Transverse colon (tissue), 3 donors: ENCODE measurements at regions not wholly inside any gene's neighbourhood (a gene's known extent, or its start where the extent isn't known, plus 50 kb on each side); places are given as distances from the start of the nearest gene placed in this dataset.

Experiments used
- EP300 ChIP-seq: sonication (generic); formaldehyde crosslinking; IDR thresholded peaks from one replicate; pipeline ENCODE4 v1.6.1; 2017; ENCODE audit warnings: antibody characterized with exemption, low read depth
- POLR2A ChIP-seq: fragments of 450-650 bp; IDR thresholded peaks from one replicate; pipeline ENCODE4 v1.6.1; 2016; ENCODE audit warnings: antibody characterized with exemption, mild to moderate bottlenecking, moderate library complexity
- TF ChIP-seq, protein P1 (sequence below), 5 experiments: fragments of 200-600 bp in 3 of 5; fragments of 450-650 bp in 2 of 5; sonication (generic) in 3 of 5; IDR thresholded peaks; 1 replicate in 2 of 5; 2 replicates in 3 of 5; pipeline ENCODE4 v1.5.1; 2016 to 2017; ENCODE audit warnings: antibody characterized with exemption in 5 of 5, inconsistent platforms in 3 of 5, mild to moderate bottlenecking in 2 of 5, moderate library complexity in 1 of 5

DNA sequence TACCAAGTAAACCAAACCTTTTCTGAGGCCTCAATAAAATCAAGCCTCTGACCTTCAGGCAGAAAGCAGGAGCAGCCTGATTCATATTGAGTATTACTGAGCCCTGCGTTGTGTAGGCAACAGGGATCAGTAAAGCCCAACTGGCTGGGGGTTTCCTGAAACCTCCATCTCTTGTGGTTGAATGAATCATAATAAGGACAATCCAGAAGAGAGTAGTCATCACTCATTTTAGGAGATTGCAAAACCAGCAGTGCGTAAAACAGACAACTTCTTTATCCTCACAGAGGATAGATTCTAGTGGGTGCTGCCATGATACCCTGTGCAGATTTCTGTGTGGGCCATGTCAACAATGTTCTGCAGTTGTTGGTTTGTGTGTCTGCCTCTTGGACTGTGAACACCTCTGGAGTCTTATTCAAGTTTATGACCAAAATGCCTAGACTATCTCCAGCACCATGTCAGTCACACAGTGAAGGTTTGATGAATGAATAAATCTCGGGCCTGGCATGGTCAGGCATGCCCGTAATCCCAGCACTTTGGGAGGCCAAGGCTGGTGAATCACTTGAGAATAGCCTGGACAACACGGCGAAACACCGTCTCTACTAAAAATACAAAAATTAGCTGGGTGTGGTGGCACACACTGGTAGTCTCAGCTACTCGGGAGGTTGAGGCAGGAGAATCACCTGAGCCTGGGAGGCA lies 51.8 kb upstream of the RAB27B start:
- TF ChIP-seq, protein P1, sequence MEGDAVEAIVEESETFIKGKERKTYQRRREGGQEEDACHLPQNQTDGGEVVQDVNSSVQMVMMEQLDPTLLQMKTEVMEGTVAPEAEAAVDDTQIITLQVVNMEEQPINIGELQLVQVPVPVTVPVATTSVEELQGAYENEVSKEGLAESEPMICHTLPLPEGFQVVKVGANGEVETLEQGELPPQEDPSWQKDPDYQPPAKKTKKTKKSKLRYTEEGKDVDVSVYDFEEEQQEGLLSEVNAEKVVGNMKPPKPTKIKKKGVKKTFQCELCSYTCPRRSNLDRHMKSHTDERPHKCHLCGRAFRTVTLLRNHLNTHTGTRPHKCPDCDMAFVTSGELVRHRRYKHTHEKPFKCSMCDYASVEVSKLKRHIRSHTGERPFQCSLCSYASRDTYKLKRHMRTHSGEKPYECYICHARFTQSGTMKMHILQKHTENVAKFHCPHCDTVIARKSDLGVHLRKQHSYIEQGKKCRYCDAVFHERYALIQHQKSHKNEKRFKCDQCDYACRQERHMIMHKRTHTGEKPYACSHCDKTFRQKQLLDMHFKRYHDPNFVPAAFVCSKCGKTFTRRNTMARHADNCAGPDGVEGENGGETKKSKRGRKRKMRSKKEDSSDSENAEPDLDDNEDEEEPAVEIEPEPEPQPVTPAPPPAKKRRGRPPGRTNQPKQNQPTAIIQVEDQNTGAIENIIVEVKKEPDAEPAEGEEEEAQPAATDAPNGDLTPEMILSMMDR (IDR thresholded peaks at IDR 0.05) = no peak
- TF ChIP-seq EP300 (no peak), POLR2A (no peak)
